ENCODE measurements at regions not wholly inside any gene's neighbourhood (a gene's known extent, or its start where the extent isn't known, plus 50 kb on each side); places are given as distances from the start of the nearest gene placed in this dataset.

- no peak overlapping the region for H2AFZ ChIP-seq (ENCODE audit: low read depth, low read length)
- Mint-ChIP-seq H3K4me3 (ENCODE audit: unreplicated experiment) (no peak overlapping the region), H3K27ac (ENCODE audit: unreplicated experiment) (no peak overlapping the region), H3K4me1 (ENCODE audit: low read depth, unreplicated experiment) (no peaks in the 10 kb centered on the region), H3K27me3 (ENCODE audit: low read depth, unreplicated experiment) (peaks cover 6% of the 10 kb centered on the region), H3K9me3 (ENCODE audit: unreplicated experiment) (peaks cover 11% of the 10 kb centered on the region), H3K36me3 (ENCODE audit: low read depth, unreplicated experiment) (peaks cover 3% of the 10 kb centered on the region)
- no peak overlapping the region for H3K9ac ChIP-seq (ENCODE audit: low read length)
- peaks cover 2% of the 10 kb centered on the region for H3K27me3 ChIP-seq (ENCODE audit: insufficient read depth, low read length)
- no peaks in the 10 kb centered on the region for H3K9me3 ChIP-seq (ENCODE audit: insufficient read depth, low read depth, low read length)
- no peaks in the 10 kb centered on the region for H3K36me3 ChIP-seq (ENCODE audit: insufficient read depth, low read length)
- DNase-seq (ENCODE audit: low read depth) (no peak), FAIRE-seq (no peak)
- H3K4me2 ChIP-seq (ENCODE audit: low read length): no peak overlapping the region
- no peak overlapping the region for H3K27ac ChIP-seq (ENCODE audit: low read depth, low read length)
- no peaks in the 10 kb centered on the region for H4K20me1 ChIP-seq (ENCODE audit: insufficient read depth, low read length)
- H3K4me3 ChIP-seq (ENCODE audit: insufficient read depth, low read depth, low read length): no peak overlapping the region
- H3K4me1 ChIP-seq (ENCODE audit: insufficient read depth, low read length): no peaks in the 10 kb centered on the region
- no peaks in the 10 kb centered on the region for H3K79me2 ChIP-seq (ENCODE audit: insufficient read depth, low read length)
- TF ChIP-seq CTCF (IDR thresholded peaks at IDR 0.05; ENCODE audit: insufficient read depth, low read depth, low read length) (no peak), EZH2 (IDR thresholded peaks at IDR 0.05; ENCODE audit: insufficient read depth, low read length) (no peak)
Measured at GRCh38 chr7:67359900-67360299, 363.3 kb downstream of the TYW1 start.

- no peak for DNase-seq (ENCODE audit: low read depth)
- no peak overlapping the region for H2AFZ ChIP-seq (ENCODE audit: low read depth, low read length)
- no peaks in the 10 kb centered on the region for H4K20me1 ChIP-seq (ENCODE audit: insufficient read depth, low read length)
- Mint-ChIP-seq H3K4me3 (ENCODE audit: unreplicated experiment) (no peak overlapping the region), H3K9me3 (ENCODE audit: unreplicated experiment) (peaks cover 8% of the 10 kb centered on the region), H3K27me3 (ENCODE audit: low read depth, unreplicated experiment) (peaks cover 13% of the 10 kb centered on the region), H3K36me3 (ENCODE audit: low read depth, unreplicated experiment) (peaks cover 3% of the 10 kb centered on the region), H3K4me1 (ENCODE audit: low read depth, unreplicated experiment) (no peaks in the 10 kb centered on the region), H3K27ac (ENCODE audit: unreplicated experiment) (no peak overlapping the region)
- no peaks in the 10 kb centered on the region for H3K9me3 ChIP-seq (ENCODE audit: insufficient read depth, low read depth, low read length)
- no peak for TF ChIP-seq EZH2 (IDR thresholded peaks at IDR 0.05; ENCODE audit: insufficient read depth, low read length)
- TF ChIP-seq CTCF (IDR thresholded peaks at IDR 0.05; ENCODE audit: insufficient read depth, low read depth, low read length): no peak
- no peaks in the 10 kb centered on the region for H3K36me3 ChIP-seq (ENCODE audit: insufficient read depth, low read length)
- H3K4me3 ChIP-seq (ENCODE audit: insufficient read depth, low read depth, low read length): no peak overlapping the region
- H3K9ac ChIP-seq (ENCODE audit: low read length): no peak overlapping the region
- no peaks in the 10 kb centered on the region for H3K4me1 ChIP-seq (ENCODE audit: insufficient read depth, low read length)
- no peak overlapping the region for H3K4me2 ChIP-seq (ENCODE audit: low read length)
- FAIRE-seq: no peak
- no peaks in the 10 kb centered on the region for H3K79me2 ChIP-seq (ENCODE audit: insufficient read depth, low read length)
- H3K27ac ChIP-seq (ENCODE audit: low read depth, low read length): no peak overlapping the region
- H3K27me3 ChIP-seq (ENCODE audit: insufficient read depth, low read length): peaks cover 2% of the 10 kb centered on the region
Measured at GRCh38 chr7:67361150-67361549, 364.5 kb downstream of the TYW1 start.

GRCh38 chr7:67364441-67365017, 367.9 kb downstream of the TYW1 start:
- H3K4me3 Mint-ChIP-seq (ENCODE audit: unreplicated experiment): no peak overlapping the region
- peaks cover 29% of the 10 kb centered on the region for H3K27me3 Mint-ChIP-seq (ENCODE audit: low read depth, unreplicated experiment)
- Histone ChIP-seq H2AFZ (ENCODE audit: low read depth, low read length) (no peak overlapping the region), H3K36me3 (ENCODE audit: insufficient read depth, low read length) (no peaks in the 10 kb centered on the region), H3K27ac (ENCODE audit: low read depth, low read length) (no peak overlapping the region), H3K4me3 (ENCODE audit: insufficient read depth, low read depth, low read length) (no peak overlapping the region), H3K4me1 (ENCODE audit: insufficient read depth, low read length) (no peaks in the 10 kb centered on the region), H4K20me1 (ENCODE audit: insufficient read depth, low read length) (no peaks in the 10 kb centered on the region), H3K27me3 (ENCODE audit: insufficient read depth, low read length) (peaks cover 2% of the 10 kb centered on the region), H3K9me3 (ENCODE audit: insufficient read depth, low read depth, low read length) (no peaks in the 10 kb centered on the region), H3K9ac (ENCODE audit: low read length) (no peak overlapping the region), H3K79me2 (ENCODE audit: insufficient read depth, low read length) (no peaks in the 10 kb centered on the region), H3K4me2 (ENCODE audit: low read length) (no peak overlapping the region)
- no peaks in the 10 kb centered on the region for H3K36me3 Mint-ChIP-seq (ENCODE audit: low read depth, unreplicated experiment)
- DNase-seq (ENCODE audit: low read depth) (no peak), FAIRE-seq (no peak)
- TF ChIP-seq EZH2 (IDR thresholded peaks at IDR 0.05; ENCODE audit: insufficient read depth, low read length): no peak
- no peak for TF ChIP-seq CTCF (IDR thresholded peaks at IDR 0.05; ENCODE audit: insufficient read depth, low read depth, low read length)
- H3K4me1 Mint-ChIP-seq (ENCODE audit: low read depth, unreplicated experiment): no peaks in the 10 kb centered on the region
- H3K9me3 Mint-ChIP-seq (ENCODE audit: unreplicated experiment): peaks cover 4% of the 10 kb centered on the region
- H3K27ac Mint-ChIP-seq (ENCODE audit: unreplicated experiment): no peak overlapping the region

Measured in astrocyte (in vitro differentiated cells and primary cell).